ENCODE measurements at regions not wholly inside any gene's neighbourhood (a gene's known extent, or its start where the extent isn't known, plus 50 kb on each side); places are given as distances from the start of the nearest gene placed in this dataset.

- no peak for TF ChIP-seq SIX5 (IDR thresholded peaks at IDR 0.05; ENCODE audit: low read depth, low read length)
- no peak for TF ChIP-seq TAF7 (optimal IDR thresholded peaks at IDR 0.05; ENCODE audit: borderline replicate concordance, low read depth, low read length)
- no peak for TF ChIP-seq ATF2 (IDR thresholded peaks at IDR 0.05; ENCODE audit: low read length)
These were observed 543.2 kb upstream of the SEMA3D start (continued) for GRCh38 chr7:85730012-85730411.

Data from H1 (cell line).